Kidney tubule cell (primary cell): ENCODE measurements at regions not wholly inside any gene's neighbourhood (a gene's known extent, or its start where the extent isn't known, plus 50 kb on each side); places are given as distances from the start of the nearest gene placed in this dataset.
"Not testable (repeated sequence)": the region's sequence is repeated elsewhere in the genome, so short reads cannot be mapped to it uniquely, and the experiment has no call there.

ENCODE experiments used
- DNase-seq: peaks from one replicate; pipeline ENCODE4 v3.0.0-alpha.2; 2018; ENCODE audit warnings: low spot score

DNA sequence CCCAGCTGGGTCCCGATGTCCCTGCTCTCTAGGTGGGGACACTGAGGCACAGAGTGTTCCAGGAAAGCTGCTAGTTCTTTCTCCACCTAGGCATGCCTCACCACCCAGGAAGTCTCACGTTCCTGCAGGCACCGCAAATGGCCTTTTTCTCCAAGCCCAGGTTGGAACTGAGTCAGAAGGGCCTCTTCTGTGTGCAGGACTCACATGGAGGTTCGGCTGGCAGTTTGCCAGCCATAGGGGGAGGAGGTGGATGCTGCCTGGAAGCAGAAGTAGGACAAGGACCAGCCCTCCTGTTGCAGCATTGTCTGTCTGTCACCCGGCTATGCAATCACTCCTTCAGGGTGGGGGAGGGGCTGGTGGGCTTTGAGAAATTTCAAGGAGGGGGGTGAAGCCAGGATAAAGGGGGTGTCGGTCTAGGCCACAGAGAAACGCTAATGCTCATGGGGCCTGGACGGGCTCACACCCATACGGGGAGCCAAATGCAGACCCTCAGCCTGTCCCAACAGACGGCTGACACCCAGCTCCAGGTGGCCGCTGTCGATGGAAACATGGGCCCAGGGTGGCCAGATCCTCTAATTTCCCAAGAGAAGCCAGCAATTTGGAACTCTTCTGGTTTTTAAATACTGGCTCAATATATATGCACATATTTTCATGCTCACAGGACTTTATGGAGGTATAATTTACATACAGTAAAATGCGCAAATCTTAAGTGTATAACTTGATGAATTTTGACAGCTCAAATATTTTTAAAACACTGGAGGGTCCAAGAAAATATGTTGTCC lies 120.5 kb downstream of the PHETA1 start:
- DNase-seq, result no peak

DNA sequence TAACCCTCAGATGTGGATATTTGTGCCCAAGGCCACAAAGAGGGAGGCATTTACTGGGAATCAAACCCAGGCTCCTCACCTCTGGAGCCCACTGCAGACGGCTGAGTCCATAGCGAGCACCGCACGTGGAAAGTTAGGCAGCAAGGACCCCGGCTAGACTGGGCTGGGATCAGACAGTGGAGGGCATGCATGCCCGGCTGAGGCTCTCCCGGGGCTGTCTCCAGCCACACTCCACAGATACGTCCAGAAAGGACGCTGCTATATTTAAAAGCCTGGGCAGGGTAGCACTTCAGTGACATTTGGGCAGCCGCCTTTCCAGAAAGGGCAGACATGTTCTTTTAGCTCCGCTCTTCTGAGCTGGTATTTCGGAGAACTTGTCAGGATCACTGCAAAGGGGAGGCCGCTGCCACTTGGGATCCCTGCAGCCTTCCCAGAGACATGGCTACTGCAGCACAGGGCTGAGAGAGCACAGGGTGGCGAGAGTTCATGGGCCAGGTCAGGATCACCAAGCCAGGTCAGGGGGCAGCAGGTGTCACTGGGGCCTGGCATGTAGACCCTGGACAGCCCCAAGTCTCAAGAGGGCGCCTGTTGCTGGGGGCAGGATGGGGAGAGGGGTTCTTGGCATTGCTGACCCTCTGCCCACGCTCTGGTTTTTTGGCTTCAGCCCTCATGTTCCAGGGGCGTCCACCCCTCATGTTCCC lies 121.7 kb downstream of the PHETA1 start:
- DNase-seq, result no peak

DNA sequence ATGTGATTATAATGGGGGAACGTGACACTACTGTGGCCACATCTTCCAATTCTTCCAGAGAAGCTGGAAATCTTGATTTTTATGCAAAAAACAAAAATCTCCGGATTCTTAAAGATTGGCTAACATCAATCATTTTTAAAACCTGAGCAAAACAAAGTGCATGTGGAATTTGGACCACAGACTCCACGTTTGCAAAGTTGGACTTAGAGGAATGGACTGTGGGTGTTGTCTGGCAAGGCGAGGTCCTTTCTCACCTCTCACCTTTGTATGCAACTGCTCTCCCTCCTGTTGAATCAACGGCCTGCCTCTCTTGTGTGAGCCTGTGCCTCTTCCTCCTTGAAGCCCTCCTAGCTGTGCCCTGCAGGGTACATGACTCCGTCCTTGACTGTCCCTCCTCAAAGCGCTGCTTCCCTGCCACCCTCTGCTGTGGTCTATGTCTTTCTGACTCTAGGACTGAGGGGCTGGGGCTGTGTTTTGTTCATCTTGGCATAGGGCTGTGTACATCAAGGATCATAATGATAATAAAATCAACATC lies 122.4 kb downstream of the PHETA1 start:
- DNase-seq, result no peak

DNA sequence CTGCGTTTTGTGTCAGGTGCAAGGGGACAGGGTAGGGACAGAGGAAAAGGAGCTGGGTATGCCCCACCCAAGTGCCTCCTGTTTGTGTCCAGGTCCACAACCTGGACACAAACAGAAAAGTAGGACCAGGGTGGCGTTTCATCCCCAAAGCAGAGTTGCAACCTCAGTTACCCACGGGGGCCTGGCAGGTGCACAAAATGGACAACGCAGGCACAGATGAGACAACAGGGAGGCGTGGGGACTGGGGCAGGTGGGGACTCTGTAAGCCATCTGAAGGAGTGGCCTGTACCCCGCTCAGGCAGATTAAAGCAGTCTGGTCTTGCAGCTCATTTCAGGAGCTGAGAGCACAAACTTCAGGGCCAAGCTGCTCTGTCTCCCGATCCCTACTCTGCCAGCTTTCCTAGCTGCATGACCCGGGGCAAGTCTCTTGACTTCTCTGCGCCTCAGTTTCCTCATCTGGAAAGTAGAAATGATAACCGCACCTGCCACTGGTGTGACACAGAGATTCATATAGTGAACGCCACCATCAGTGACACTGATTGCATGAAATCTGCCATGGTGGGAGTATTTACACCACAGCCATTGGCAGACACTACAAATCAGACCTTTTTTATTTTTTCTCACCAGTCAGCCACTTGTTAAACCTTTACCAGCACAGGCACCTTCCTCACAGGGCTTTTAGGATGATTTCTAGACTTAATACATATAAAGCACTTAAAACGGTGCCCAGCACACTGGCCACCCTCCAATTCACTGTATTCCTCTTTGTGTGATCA lies 123.0 kb downstream of the PHETA1 start:
- DNase-seq, result no peak

DNA sequence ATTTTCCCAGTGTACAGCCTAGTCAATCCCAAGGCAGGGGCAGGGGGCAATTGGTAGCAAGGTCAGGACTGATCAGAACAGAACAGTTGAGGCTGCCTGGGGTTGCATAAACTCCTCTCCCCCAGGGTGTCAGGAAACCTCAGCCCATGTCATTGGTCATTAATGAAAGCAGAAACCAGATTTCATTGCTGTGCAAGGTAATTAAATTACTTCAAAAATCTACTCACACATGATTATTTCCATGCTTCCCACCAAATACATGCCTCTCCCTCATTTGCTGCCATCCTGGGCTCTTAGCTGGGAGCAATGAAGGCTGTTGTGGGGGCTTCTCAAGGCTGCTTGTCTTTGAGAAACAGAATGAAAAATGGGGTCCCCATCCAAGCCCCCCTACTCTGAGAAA lies 124.2 kb downstream of the PHETA1 start:
- DNase-seq, result no peak

DNA sequence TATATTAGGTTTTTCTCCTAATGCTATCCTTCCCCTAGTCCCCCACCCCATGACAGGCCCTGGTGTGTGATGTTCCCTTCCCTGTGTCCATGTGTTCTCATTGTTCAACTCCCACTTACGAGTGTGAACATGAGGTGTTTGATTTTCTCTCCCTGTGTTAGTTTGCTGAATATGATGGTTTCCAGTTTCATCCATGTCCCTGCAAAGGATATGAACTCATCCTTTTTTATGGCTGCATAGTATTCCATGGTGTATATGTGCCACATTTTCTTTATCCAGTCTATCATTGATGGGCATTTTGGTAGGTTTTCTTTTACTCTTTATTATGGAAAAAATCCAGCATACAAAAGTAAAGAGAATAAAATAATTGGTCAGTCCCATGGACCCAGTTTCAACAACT lies 126.1 kb downstream of the PHETA1 start:
- DNase-seq, result not testable (repeated sequence)

DNA sequence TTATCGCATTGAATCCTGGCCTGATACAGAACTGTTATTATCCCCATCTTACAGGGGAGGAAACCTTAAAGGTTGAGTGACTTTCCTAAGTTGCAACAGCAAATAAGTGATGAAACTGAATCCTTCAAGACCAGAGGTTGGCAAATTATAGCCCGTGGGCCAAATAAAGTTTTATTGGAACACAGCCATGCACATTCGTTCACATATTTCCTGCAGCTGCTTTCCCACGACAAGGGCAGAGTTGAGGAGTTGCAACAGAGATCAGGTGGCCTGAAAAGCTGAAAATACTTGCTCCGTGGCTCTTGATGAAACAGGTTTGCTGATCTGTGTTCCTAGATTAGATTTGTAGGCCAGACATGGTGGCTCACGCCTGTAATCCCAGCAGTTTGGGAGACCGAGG lies 126.7 kb downstream of the PHETA1 start:
- no peak for DNase-seq

DNA sequence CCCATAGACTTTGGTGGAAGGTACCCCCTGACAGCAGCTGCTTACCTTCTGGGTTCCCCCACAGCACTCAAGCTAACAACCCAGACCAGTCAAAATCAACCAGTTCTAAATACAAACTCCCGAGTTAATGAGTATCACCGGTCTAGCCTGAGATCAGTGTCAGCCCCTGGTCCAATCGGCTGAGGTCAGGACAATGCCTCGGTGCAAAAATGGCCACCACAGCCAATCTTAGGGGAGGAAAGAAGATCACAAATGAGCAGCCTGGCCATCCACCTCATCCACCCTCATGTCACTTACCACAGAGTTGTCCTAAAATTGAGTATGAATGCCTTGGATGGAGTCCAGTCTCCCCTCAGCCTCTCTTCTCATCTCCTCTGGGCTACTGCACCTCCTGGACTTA lies 128.5 kb downstream of the PHETA1 start:
- DNase-seq, result no peak

DNA sequence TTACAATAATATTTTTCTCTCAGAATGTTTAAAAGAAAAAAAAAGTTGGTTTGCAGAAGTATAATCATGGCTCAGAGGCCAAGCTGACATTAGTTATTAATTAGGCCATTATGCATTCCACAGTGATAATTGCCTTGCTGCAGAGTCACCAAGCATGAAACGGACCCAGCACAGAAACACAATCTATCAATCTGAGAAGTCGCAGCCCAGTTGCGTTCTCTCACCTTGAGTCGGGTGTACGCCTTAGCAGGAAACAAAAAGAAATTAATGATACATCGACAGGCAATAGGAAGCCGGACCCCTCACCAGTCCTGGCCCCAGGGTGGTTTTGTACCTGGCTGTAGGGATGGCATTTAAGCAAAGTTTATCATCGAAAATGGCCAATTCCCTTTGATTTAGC lies 129.7 kb downstream of the PHETA1 start:
- DNase-seq, result no peak

DNA sequence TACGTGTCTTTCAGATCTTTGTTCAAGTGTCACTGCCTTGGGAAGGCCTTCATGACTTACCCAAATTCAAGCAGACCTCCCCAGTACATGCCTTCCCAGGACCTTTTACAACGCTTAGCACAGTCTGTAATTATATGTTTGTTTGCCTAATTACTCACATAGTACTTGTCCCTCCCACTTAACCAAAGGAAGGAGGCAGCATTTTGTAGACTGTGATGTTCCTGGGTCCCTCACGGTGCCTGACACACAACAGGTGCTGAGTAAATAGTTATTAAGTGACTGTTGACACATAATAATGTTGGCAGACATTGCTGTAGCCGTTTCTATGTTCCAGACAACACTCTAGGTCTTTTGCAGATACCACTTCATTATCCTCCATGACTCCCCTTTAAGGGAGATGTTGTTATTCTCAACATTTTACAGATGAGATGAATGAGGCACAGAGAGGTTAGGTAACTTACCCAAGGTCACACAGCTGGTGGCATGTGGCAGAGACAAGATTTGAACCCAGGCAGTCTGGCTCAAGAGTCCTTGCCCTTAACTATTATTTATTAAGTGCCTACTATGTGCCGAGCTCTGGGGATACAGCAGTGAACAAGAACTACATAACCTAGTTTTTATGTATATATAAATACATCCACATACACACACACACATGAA lies 130.7 kb downstream of the PHETA1 start:
- no peak for DNase-seq

DNA sequence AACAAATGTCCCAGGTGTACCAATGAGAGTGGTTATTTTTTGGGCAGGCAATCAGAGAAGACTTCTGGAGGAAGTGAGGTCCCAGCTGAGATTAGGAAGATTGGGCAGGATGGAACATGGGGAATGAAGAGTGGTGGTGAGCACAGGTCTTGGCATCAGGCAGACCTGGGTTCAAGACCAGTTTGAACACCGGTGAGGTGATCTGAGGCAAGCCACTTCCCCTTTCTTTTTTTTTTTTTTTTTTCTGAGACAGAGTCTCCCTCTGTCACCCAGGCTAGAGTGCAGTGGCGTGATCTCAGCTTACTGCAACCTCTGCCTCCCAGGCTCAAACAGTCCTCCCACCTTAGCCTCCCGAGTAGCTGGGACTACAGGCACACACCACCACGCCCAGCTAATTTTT lies 134.4 kb downstream of the PHETA1 start:
- not testable (repeated sequence) for DNase-seq

DNA sequence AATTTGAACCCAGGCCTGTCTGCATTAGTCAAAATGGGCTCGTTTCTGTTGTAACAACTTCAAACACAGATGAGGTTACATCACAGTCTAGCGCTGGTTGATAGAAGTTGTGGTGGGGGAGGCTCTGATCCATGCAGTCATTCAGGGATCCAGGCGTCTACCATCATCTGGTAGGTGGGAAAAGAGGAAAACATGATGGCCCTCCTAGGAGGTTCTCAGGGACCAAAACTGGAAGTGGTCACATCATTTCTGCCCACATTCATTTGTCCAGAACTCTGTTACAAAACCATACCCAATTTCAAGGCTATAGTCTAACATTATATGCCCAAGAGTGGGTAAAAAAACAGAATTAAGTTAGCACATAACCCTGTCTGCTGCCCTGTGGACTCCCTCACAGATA lies 135.1 kb downstream of the PHETA1 start:
- DNase-seq, result no peak

DNA sequence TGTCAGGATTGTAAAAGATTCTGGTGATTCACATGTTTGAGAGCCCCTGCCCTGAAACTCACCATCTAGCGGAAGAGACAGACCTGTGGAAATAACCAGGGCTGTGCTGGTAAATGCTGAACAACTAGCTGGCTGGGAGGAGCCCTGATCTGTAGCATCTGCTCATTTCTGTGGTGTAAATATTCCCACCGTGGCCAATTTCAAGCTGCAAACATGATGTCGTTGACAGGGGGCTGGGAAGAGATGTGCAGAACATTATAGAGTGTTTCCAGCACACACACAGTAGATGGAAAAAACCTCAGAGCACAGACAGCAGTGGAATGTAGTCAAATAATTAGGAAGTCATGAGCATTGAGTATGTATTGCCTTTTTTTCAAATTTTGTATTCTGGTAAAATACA lies 138.2 kb downstream of the PHETA1 start:
- no peak for DNase-seq

DNA sequence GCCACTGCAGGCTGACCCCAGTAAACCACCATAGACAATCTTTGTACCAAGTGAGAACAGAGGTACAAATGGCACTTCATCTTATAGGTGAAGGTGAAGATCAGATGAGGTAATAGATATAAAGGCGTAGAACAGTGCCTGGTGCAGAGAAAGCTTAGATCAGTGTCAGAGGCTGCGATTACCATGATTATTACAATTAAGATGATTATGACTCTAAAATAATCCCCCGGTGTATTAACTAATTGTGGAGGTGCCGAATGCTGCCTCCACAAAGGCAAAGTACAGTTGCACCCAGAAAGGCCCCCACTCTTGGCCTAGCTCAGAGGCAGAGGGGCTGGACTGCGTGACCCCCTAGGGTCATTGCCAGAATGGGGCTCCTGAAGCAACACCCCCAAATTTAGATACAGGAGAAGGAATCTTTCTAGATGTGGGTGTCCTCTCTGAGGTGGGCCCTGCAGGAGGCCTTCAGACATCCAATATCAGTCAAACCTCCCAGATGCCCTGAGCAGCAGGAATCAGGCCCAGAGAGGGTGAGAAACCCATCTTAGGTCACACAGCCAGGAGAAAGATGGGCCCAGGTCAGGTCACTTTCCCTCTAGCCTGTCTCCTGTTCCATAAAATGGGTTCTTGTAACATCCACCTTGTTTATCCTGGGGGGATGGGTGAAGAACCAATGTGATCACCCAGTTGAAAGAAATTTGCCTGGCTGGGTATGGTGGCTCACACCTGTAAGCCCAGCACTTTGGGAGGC lies 139.8 kb downstream of the PHETA1 start:
- DNase-seq, result no peak

DNA sequence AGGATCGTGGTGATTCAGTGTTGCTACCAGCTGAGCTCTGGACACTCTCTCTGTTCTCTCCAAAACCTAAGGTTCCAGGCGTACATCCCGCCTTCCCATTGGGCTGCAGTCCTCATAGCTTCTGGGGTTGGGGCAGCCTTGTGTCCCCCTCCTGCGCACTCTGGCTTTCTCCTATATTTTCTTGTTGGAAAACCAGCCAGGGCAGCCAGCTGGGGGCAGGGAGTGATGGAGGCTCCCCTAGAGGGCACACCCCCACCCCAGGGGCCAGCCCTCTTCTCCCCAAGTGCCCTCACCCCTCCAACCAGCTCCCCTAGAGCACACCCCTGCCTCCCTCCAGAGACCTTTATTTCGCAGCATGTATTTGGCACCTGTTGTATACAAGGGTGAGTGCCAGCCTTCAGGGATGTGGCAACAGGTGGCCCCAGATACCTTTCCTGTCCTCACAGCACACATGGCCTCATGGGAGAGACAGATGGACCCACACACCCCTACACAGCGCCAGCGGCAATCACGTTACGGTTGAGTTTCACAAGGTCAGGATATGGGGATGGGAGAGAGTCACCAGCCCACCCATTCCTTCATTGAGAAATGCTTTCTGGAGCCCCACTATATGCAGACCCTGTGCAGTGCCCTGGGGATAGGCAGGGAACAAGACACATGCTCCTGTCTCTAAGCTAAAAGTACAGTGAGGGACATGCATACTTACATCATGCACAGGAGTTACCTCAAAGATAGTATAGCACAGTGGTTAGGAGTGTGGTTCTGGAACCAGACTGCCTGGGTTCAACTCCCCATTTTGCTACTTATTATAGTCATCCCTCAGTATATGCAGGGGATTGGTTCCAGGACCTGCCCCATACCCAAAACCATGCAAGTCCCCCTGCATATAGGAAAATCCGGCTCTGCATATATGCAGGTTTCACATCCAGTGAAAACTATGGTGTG lies 141.1 kb downstream of the PHETA1 start:
- no peak for DNase-seq

DNA sequence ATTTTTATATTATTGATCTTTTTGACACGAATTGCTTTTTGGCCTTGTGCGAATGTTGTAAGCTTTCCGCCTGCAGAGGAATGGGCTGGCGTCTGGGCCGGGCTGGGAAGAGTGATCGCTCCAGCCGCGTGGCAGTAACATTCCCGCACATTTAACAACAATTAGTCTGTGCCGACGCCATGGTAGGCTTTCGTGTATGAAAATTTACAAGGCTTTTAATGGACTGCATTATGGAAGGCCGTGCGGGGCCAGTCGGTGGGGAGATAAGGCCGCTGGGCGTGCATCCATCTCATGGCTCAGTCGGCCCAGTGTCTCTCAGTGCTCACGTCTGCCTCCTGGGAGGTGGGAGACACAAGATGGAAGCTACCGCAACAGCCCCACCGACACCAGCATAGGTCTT lies 142.2 kb downstream of the PHETA1 start:
- no peak for DNase-seq

DNA sequence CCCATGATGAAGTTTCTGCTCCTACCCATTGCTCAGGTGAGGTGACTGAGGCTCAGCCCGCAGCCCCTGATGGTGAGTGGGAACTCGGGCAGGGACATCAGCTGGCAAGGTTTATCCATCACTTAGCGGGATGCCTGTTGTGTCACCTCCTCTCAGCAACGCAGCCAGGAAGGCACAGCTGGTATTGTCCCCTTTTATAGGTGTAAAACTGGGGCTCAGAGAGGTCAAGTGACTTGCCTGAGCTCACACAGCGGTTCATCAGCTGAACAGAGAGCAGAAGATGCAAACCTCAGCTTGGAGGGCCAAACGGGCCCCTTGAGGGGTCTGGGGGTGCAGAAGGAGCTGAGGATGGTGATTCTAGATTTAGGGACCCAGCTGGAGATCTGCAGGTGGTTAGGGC lies 143.6 kb downstream of the PHETA1 start:
- no peak for DNase-seq

DNA sequence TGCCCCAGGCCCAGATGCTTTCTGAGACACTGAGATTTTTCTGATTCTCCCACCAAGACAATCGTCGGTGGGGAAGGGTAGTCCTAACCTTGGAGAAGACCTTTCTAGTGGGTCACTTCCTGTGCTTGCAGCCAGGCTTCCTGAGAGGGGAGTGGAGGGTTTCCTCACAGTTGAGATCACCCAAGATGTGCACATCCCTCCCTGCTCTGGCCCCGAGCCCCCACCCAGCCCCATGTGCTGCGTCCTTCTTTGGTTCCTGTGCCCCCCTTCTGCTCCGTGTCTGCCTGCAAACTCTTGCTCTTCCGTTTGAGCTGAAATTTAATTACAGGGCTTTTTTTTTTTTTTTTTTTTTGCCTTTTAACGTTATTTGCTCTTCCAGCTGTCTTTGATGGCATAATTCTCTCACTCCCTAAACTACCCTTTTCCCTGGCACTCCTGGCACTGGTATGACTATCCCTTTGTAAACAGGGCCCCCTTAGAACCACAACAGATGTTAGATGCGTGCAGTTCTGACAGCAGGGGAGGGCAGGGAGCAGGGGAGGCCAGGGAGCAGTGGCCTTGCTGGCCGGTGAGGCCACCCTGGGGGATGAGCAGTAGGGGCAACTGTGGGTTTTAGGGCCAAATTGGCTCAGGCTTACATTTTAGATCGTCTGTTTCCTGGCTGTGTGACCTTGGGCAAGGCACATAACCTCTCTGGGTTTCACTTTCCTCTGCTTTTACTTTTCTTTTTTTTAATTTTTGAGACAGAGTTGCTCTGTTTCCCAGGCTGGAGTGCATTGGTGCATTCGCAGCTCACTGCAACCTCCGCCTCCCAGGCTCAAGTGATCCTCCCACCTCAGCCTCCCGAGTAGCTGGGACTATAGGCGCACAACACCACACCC lies 144.5 kb downstream of the PHETA1 start:
- DNase-seq, result no peak

DNA sequence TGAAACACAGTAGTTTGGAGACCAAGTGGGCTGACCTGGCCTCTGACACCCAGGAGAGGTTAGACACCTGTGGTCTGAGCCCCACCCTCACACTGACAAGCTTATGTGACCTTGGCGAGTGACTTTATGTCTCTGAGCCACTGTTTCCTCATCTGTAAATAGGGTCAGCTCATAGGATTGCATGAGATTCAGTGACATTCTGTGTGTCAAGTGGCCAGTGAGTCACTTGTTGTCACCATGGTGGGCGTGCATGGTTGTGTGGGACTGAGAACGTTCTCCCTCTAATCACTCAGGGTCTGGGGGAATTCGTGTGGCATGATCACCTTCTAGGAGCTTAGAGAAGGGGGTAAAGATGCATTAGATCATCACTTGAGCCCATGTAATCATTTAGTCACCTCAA lies 146.4 kb downstream of the PHETA1 start:
- no peak for DNase-seq
